ENCODE measurements at regions not wholly inside any gene's neighbourhood (a gene's known extent, or its start where the extent isn't known, plus 50 kb on each side); places are given as distances from the start of the nearest gene placed in this dataset.

DNA sequence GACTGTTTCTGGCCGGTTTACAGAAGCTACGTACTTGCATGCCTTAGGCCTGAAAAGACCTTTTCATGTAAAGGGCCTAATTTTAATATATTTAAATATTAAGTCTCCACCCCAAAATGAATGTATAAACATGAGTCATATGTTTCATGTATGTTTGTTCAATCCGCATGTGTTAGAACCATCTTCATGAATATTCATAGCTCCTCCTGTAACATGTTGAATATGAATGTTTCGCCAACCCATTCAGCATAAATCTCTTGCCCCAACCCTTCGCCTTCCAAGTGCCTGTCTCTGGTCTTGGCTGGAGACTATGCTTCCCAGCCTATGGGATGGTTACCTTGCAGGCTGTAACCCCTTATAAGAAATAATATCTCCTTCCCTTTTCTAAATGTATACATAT is 212.5 kb downstream of the SCG2 start:
- no peak for DNase-seq (ENCODE audit: low read depth)

DNA sequence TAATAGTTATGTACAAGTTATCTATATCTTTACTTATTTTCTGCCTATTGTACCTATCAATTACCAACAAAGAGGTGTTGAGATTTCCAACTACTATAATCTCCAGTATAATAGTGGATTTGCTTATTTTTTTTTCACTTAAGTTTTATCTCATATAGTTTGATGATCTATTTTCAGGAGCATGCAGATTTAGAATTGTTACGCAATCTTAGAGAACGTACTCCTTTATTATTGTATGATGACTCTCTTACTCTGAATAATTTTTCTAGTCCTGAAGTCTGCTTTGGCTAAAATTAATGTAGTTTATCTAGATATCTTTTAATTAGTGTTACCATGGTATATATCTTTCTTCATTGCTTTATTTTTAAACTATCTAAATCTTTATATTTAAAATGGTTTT is 205.2 kb downstream of the SCG2 start:
- DNase-seq (ENCODE audit: low read depth) = peak; percentile 45

DNA sequence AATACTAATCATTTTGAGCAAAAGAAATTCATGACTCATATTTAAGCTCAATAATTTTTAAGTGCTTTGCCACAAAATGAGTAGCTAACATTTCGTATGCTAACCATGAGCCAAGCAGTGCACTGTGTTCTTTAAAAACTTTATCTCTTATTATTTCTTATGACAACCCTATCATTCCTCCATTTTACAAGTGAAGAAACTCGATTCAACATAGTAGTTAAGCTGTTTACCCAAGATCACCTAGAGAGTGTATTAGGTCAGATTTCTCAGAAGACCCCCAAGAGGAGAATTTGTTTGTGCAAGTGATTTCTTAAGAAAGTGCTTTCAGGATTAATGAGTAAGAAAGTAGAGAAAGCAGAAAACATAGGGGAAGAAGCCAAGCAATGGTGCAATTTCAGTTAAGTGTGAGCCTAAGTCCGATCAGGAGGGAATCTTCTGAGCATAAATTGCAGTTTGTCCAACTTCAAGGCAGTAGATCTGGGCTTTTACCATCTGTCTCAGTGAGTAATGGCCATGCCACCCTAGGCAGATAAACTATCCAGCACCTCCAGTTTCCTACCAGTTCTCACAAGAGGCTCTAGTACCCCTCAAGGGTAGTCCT is 202.7 kb downstream of the SCG2 start:
- peak; percentile 24 for DNase-seq (ENCODE audit: low read depth)

DNA sequence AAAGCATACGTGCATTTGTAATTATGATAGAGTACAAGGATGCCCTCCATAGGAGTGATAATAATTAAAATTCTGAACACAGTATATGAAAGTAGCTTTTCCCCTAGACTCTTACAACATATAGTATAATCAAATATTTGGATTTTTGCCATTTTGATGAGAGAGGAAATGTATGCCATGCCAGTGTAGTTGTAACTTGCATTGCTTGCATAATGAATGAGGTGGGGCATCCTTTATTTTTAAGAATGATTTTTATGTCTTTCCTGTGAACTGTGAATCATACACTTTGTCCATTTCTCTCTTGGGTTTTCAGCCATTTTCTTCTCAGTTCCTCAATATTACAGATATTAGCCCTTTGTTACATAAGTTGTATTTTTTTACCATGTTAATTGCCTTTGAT is 197.5 kb downstream of the SCG2 start:
- DNase-seq (ENCODE audit: low read depth) = no peak

DNA sequence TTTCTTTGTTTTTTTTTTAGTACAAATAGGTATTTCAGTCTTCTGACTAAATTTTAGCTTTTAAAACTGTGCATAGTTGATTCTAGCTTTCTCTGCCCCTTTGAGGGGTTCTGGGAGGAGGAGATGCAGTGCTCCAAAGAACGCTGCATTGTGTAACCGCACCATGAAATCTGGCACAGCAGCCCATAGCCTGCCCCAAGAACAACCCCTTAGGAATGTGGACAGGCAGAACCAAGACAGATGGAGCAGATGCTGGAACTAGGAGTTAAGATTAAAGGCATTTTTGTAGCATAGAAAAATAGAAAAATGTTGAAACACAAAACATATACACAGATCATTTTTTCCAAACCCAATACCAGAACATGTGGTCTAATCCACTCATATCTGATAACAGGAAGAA is 187.5 kb downstream of the SCG2 start:
- DNase-seq (ENCODE audit: low read depth) = peak; percentile 97

GRCh38 chr2:223415071-223415470 is 187.1 kb downstream of the SCG2 start:
- no peak for DNase-seq (ENCODE audit: low read depth)

DNA sequence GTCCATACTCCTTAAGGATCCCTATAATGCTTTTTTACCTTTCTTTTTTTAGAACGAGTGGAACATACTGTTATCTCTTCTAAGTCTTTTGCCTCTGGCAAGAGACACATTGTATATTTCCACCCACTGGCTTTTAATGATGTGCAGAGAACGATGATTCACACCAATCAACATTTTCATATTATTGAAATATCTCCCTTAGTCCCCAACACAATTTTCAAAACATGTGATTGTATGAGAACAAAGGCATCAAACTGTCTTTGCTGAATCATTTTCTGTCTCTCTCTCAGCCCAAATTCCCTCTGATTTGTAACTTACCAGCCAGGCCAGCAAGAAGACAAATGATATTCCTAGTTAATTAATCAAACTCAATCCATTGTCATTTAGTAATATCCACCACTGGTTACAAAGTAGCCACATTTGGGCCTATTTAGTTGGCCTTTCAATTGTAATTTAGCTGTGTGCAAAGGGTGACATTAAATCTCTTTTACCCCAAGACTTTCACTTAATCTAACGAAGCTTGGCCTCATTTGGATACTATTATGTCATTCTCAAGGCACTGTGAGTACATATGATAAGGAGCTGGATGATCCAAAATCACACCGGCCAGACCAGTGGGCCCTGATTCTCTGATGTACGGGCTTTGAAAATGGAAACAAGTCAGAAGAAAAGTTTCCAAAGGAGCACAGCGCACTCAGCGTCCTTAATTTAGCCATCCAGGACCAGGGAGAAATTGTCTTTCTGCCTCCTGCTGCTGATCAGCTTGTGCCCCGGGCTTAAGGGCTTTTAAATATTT is 185.1 kb downstream of the SCG2 start:
- DNase-seq (ENCODE audit: low read depth) = peak; percentile 52

DNA sequence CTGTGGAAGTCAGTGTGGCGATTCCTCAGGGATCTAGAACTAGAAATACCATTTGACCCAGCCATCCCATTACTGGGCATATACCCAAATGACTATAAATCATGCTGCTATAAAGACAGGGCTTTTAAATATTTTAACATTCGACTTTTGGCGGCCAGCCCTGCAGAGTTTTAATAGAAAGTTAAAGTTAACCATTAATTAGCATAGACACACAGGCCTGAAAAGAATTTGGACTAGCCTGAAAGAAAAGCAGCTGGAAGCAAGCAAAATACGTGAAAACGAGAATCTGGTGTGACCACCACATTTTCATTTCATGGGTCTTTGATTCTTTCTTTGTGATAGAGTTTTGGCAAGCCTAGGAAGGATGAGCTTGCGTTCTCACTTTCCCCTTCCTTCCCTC is 184.0 kb downstream of the SCG2 start:
- no peak for DNase-seq (ENCODE audit: low read depth)

GRCh38 chr2:223418604-223419199 is 183.5 kb downstream of the SCG2 start:
- no peak for DNase-seq (ENCODE audit: low read depth)

DNA sequence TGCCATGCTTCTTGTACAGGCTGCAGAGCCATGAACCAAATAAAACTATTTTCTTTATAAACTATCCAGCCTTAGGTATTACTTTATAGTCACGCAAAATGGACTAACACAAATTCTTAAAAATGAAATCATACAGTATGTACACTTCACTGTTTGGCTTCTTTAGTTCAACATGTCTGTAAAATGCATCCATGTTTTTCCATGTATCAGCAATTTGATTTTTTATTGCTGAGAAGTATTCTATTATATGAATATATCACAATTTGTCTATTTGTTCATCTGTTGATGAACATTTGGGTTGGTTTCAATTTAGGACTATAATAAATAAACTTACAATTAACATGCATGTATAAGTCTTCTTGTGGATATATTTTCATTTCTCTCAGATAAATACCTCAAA is 182.1 kb downstream of the SCG2 start:
- DNase-seq (ENCODE audit: low read depth) = no peak

DNA sequence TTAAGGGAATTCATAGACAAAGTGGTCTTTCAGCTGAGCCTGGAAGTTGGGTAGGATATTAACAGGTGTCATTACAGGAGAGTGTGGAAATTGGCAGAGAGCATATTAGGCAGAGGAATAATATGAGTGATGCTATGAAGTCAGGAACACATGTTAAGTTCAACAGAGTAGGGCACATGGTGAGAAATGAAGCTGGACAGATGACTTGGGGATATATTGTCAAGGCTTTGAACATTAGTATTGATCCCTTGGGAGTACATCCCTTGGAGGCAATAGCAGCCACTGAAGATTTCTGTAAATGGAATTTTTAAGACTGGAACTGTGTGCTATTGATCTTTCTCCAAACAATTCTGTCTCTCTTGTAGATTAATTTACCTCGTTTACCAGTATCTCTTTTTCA is 170.7 kb downstream of the SCG2 start:
- DNase-seq (ENCODE audit: low read depth) = no peak

DNA sequence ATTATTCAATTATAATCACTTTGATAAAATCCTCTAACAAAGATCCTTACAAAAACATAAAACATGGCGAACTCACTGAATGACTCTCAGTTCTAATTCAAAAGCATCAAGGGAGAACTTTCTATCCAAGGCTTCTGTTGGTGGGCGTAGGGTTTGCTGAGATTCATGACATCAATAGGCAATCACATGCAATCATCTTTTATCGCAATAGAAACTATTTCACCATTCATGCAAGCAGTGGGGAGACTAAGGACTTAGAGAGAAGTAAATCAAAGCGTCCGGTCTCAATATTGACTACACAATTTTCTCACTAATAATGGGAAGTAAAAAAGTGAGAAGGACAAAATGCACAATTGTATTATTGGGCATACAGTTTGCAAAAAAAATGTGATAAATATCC is 168.7 kb downstream of the SCG2 start:
- DNase-seq (ENCODE audit: low read depth) = no peak

DNA sequence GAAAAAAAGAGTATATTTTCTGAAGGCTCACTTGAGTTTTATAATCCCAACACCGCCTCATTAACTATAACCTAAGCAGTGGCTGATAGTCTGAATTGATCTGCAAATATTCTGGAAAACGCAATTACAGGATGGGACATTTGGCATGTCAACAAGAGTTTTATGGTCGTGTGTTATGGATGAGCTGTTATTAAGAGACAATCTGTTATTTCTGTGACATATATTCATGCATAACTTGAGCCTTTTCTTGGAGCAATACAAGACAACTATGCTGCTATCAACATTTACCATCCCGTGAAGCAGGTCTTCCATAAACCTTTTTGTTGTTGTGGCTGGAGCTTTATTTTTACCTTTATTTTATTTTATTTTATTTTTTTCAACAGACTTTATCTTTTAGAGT is 164.4 kb downstream of the SCG2 start:
- no peak for DNase-seq (ENCODE audit: low read depth)

GRCh38 chr2:223439184-223439583 is 163.0 kb downstream of the SCG2 start:
- DNase-seq (ENCODE audit: low read depth) = no peak

DNA sequence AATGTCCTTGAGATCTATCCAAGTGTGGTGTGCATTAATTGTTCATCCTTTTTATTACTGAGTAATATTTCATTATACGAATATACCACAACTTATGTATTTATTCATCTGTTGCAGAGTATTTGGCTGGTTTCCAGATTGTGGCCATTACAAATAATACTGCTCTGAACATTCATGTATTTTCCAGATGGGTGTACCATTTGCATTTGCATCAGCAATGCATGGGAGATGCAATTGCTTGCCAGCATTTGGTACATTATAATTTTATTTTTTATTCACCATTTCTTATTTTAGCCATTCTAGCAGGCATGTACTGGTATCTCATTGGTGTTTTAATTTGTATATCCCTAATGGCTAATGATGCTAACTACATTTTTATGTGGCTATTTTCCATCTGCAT is 162.4 kb downstream of the SCG2 start:
- no peak for DNase-seq (ENCODE audit: low read depth)

DNA sequence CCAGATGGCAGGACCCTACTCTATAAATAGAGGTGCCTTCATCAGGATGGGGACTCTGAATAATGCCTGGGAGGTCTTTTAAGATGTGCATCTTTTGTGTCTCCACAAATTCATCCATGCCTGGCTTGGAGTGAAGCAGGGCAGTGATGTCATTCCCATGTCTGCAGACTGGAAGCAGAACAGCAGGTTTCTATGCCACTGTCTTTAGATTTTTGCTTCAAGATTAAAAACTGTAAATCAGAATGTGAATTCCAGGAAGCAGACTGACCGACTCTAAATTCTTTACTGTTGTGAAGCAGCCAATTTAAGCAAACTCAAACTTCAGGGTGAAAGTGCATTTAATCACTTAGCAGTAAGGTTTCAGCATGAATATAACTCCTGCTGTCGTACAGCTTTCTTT is 159.3 kb downstream of the SCG2 start:
- DNase-seq (ENCODE audit: low read depth) = no peak

- DNase-seq (ENCODE audit: low read depth) = no peak
Observed at GRCh38 chr2:223450246-223450645, 151.9 kb downstream of the SCG2 start.

- peak; percentile 52 for DNase-seq (ENCODE audit: low read depth)
Observed at GRCh38 chr2:223457301-223457700, 144.9 kb downstream of the SCG2 start.

DNA sequence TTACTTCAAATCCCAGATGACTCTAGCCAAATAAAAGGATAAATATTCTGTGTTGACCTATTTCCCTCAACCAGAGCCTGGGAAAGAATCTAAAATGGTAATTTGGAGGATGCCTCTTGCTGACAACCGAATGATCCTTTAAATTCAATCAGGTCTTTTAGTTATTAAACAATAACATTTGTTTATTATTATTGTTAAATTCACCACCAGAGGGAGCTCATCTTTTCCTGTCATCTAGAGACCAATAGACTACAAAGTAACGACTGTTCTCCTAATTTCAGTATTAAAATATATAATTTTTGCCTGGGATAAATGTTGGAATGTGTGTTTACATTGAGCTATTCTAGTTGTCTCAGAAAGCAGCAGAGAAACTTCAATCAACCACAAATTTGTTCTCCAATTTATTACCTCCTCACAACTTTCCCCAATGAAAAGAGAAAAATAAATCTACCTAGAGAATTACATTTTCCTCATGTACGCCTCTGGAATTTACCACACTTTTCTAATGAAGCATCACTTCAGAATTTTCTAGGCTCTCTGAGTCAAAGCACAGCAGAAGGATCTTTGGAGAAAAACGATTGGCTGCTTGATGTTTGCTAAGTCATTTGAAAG is 142.7 kb downstream of the SCG2 start:
- DNase-seq (ENCODE audit: low read depth) = peak; percentile 37

DNA sequence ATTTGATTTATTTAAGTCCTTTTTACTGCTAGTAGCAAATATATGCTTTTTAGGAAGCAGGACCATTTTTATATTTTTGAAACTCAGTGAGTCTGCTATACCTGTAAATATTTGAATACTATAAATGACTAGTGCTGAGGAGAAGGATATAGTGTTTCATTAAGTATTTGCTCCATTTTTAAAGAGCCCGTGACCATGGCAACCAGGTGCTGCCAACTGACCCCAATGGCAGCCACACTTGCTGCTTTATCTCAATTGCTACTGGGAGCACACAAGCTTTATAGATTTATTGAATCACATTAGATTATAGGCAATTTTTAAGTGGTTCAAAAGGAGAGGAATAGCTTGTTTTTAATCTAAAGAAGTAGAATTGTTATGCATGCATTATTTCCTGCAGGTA is 142.0 kb downstream of the SCG2 start:
- DNase-seq (ENCODE audit: low read depth) = no peak

GRCh38 chr2:223460774-223461211 is 141.4 kb downstream of the SCG2 start:
- DNase-seq (ENCODE audit: low read depth) = peak; percentile 86

DNA sequence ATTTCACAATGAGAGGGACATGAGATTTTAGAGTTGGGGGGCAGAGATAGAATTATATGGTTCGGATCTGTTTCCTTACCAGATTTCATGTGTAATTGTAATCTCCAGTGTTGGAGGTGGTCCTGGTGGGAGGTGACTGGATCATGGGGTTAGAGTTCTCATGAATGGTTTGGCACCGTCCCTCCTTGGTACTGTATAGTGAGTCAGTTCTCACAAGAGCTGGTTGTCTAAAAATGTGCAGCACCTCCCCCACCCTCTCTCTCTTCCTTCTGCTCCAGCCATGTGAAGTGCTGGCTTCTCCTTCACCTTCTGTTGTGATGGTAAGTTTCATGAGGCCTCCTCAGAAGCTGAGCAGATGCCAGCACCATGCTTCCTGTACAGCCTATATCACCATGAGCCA is 138.1 kb downstream of the SCG2 start:
- peak; percentile 64 for DNase-seq (ENCODE audit: low read depth)

- DNase-seq (ENCODE audit: low read depth) = peak; percentile 99
Observed at GRCh38 chr2:223465793-223466192, 136.4 kb downstream of the SCG2 start.

Measured in amniotic epithelial cell (primary cell).